ENCODE measurements at regions not wholly inside any gene's neighbourhood (a gene's known extent, or its start where the extent isn't known, plus 50 kb on each side); places are given as distances from the start of the nearest gene placed in this dataset.

- no peaks in the 10 kb centered on the region for H3K27me3 Mint-ChIP-seq (ENCODE audit: unreplicated experiment)
- no peaks in the 10 kb centered on the region for H3K4me1 Mint-ChIP-seq (ENCODE audit: low read depth, unreplicated experiment)
Observed at GRCh38 chr5:5784101-5784500, 361.6 kb downstream of the ICE1 start.

GRCh38 chr5:5783021-5783420 lies 360.5 kb downstream of the ICE1 start:
- Mint-ChIP-seq H3K36me3 (ENCODE audit: unreplicated experiment) (peaks cover 7% of the 10 kb centered on the region), H3K27ac (ENCODE audit: unreplicated experiment) (no peak overlapping the region), H3K27me3 (ENCODE audit: unreplicated experiment) (no peaks in the 10 kb centered on the region), H3K9me3 (ENCODE audit: unreplicated experiment) (no peaks in the 10 kb centered on the region), H3K4me3 (ENCODE audit: unreplicated experiment) (no peak overlapping the region), H3K4me1 (ENCODE audit: low read depth, unreplicated experiment) (no peaks in the 10 kb centered on the region)
- no peak for DNase-seq
- no peak for TF ChIP-seq CTCF (IDR thresholded peaks at IDR 0.05; ENCODE audit: partially characterized antibody, unreplicated experiment)

More at GRCh38 chr5:5784101-5784500, 361.6 kb downstream of the ICE1 start:
- Mint-ChIP-seq H3K36me3 (ENCODE audit: unreplicated experiment) (peaks cover 7% of the 10 kb centered on the region), H3K27ac (ENCODE audit: unreplicated experiment) (no peak overlapping the region), H3K9me3 (ENCODE audit: unreplicated experiment) (no peaks in the 10 kb centered on the region), H3K4me3 (ENCODE audit: unreplicated experiment) (no peak overlapping the region)
- TF ChIP-seq CTCF (IDR thresholded peaks at IDR 0.05; ENCODE audit: partially characterized antibody, unreplicated experiment): no peak
- DNase-seq: no peak

- H3K9me3 Mint-ChIP-seq (ENCODE audit: unreplicated experiment): no peaks in the 10 kb centered on the region
- no peak overlapping the region for H3K27ac Mint-ChIP-seq (ENCODE audit: unreplicated experiment)
- H3K4me1 Mint-ChIP-seq (ENCODE audit: low read depth, unreplicated experiment): no peaks in the 10 kb centered on the region
- peaks cover 2% of the 10 kb centered on the region for H3K36me3 Mint-ChIP-seq (ENCODE audit: unreplicated experiment)
- DNase-seq: no peak
- no peak overlapping the region for H3K4me3 Mint-ChIP-seq (ENCODE audit: unreplicated experiment)
- no peaks in the 10 kb centered on the region for H3K27me3 Mint-ChIP-seq (ENCODE audit: unreplicated experiment)
- no peak for TF ChIP-seq CTCF (IDR thresholded peaks at IDR 0.05; ENCODE audit: partially characterized antibody, unreplicated experiment)
Observed at GRCh38 chr5:5782402-5782801, 359.9 kb downstream of the ICE1 start.

- H3K27me3 Mint-ChIP-seq (ENCODE audit: unreplicated experiment): no peaks in the 10 kb centered on the region
- no peak for TF ChIP-seq CTCF (IDR thresholded peaks at IDR 0.05; ENCODE audit: partially characterized antibody, unreplicated experiment)
- H3K36me3 Mint-ChIP-seq (ENCODE audit: unreplicated experiment): no peaks in the 10 kb centered on the region
- no peaks in the 10 kb centered on the region for H3K9me3 Mint-ChIP-seq (ENCODE audit: unreplicated experiment)
- H3K4me3 Mint-ChIP-seq (ENCODE audit: unreplicated experiment): no peak overlapping the region
- no peak for DNase-seq
- no peaks in the 10 kb centered on the region for H3K4me1 Mint-ChIP-seq (ENCODE audit: low read depth, unreplicated experiment)
- no peak overlapping the region for H3K27ac Mint-ChIP-seq (ENCODE audit: unreplicated experiment)
Observed at GRCh38 chr5:5781335-5781734, 358.9 kb downstream of the ICE1 start.

GRCh38 chr5:5780253-5780652 lies 357.8 kb downstream of the ICE1 start:
- no peak overlapping the region for H3K27ac Mint-ChIP-seq (ENCODE audit: unreplicated experiment)
- DNase-seq: no peak
- no peaks in the 10 kb centered on the region for H3K4me1 Mint-ChIP-seq (ENCODE audit: low read depth, unreplicated experiment)
- no peak for TF ChIP-seq CTCF (IDR thresholded peaks at IDR 0.05; ENCODE audit: partially characterized antibody, unreplicated experiment)
- no peak overlapping the region for H3K4me3 Mint-ChIP-seq (ENCODE audit: unreplicated experiment)
- no peaks in the 10 kb centered on the region for H3K9me3 Mint-ChIP-seq (ENCODE audit: unreplicated experiment)
- H3K36me3 Mint-ChIP-seq (ENCODE audit: unreplicated experiment): no peaks in the 10 kb centered on the region
- H3K27me3 Mint-ChIP-seq (ENCODE audit: unreplicated experiment): no peaks in the 10 kb centered on the region

All from glutamatergic neuron (in vitro differentiated cells).